Liver (tissue), 8 donors: ENCODE measurements at regions not wholly inside any gene's neighbourhood (a gene's known extent, or its start where the extent isn't known, plus 50 kb on each side); places are given as distances from the start of the nearest gene placed in this dataset.

Experiments
- DNase-seq: peaks from one replicate; pipeline ENCODE4 v3.0.0-alpha.2; 2017; ENCODE audit warnings: low spot score
- H3K27ac ChIP-seq, 2 donors: one replicate each; pipeline ENCODE4 v1.7.0; 2013; ENCODE audit warnings: inconsistent platforms in 2 of 2, low read length in 2 of 2, control low read depth in 1 of 2, low read depth in 1 of 2, mild to moderate bottlenecking in 1 of 2
- H3K27me3 ChIP-seq, 4 donors: one replicate each; pipeline versions ENCODE4 v1.6.1 to v1.7.0; 2013; ENCODE audit warnings: low read length in 3 of 4, inconsistent platforms in 1 of 4, mild to moderate bottlenecking in 1 of 4, moderate library complexity in 1 of 4; ENCODE audit not compliant: control insufficient read depth in 4 of 4, insufficient read depth in 4 of 4
- H3K36me3 ChIP-seq, 4 donors: one replicate each; pipeline versions ENCODE4 v1.6.1 to v1.7.0; 2013; ENCODE audit warnings: low read length in 3 of 4, mild to moderate bottlenecking in 3 of 4, low read depth in 1 of 4, moderate library complexity in 1 of 4; ENCODE audit not compliant: control insufficient read depth in 4 of 4, insufficient read depth in 3 of 4
- H3K4me1 ChIP-seq, 4 donors: one replicate each; pipeline versions ENCODE4 v1.6.1 to v1.7.0; 2013; ENCODE audit warnings: low read length in 3 of 4, mild to moderate bottlenecking in 3 of 4, moderate library complexity in 1 of 4; ENCODE audit not compliant: control insufficient read depth in 4 of 4, insufficient read depth in 4 of 4
- H3K4me3 ChIP-seq, 3 donors: one replicate each; pipeline versions ENCODE4 v1.6.1 to v1.7.0; 2013; ENCODE audit warnings: low read length in 3 of 3, control low read depth in 1 of 3, low read depth in 1 of 3, mild to moderate bottlenecking in 1 of 3
- H3K9ac ChIP-seq, 2 donors: one replicate each; pipeline ENCODE4 v1.7.0; 2013; ENCODE audit warnings: low read length in 2 of 2, mild to moderate bottlenecking in 2 of 2, moderate library complexity in 2 of 2, control low read depth in 1 of 2, low read depth in 1 of 2
- H3K9me3 ChIP-seq, 4 donors: one replicate each; pipeline versions ENCODE4 v1.6.1 to v1.7.0; 2013; ENCODE audit warnings: low read length in 3 of 4; ENCODE audit not compliant: control insufficient read depth in 4 of 4
- FOXA2 ChIP-seq: IDR thresholded peaks from 2 replicates; pipeline ENCODE4 v1.6.1; 2016; ENCODE audit warnings: antibody characterized with exemption
- HNF4A ChIP-seq, 2 donors: conservative IDR thresholded peaks; 2 replicates each; pipeline ENCODE4 v1.6.1; 2016; ENCODE audit warnings: antibody characterized with exemption in 2 of 2, mild to moderate bottlenecking in 2 of 2
- JUND ChIP-seq, 2 donors: IDR thresholded peaks; 2 replicates each; pipeline ENCODE4 v1.6.1; 2016; ENCODE audit warnings: antibody characterized with exemption in 2 of 2
- MAX ChIP-seq: IDR thresholded peaks from 2 replicates; pipeline ENCODE4 v1.6.1; 2016; ENCODE audit warnings: antibody characterized with exemption
- NR2F2 ChIP-seq: IDR thresholded peaks from 2 replicates; pipeline ENCODE4 v1.6.1; 2016; ENCODE audit warnings: antibody characterized with exemption
- RAD21 ChIP-seq, 2 donors: IDR thresholded peaks; 2 replicates each; pipeline ENCODE4 v1.6.1; 2016; ENCODE audit warnings: antibody characterized with exemption in 2 of 2, mild to moderate bottlenecking in 2 of 2
- REST ChIP-seq: IDR thresholded peaks from 2 replicates; pipeline ENCODE4 v1.6.1; 2016; ENCODE audit warnings: antibody characterized with exemption, mild to moderate bottlenecking
- RXRA ChIP-seq, 2 donors: IDR thresholded peaks; 2 replicates each; pipeline ENCODE4 v1.6.1; 2017 to 2018; ENCODE audit warnings: antibody characterized with exemption in 2 of 2, mild to moderate bottlenecking in 1 of 2
- SP1 ChIP-seq: IDR thresholded peaks from 2 replicates; pipeline ENCODE4 v1.6.1; 2018; ENCODE audit warnings: antibody characterized with exemption, mild to moderate bottlenecking
- TAF1 ChIP-seq: conservative IDR thresholded peaks from 2 replicates; pipeline ENCODE4 v1.6.1; 2016; ENCODE audit warnings: antibody characterized with exemption, mild to moderate bottlenecking
- YY1 ChIP-seq: IDR thresholded peaks from 2 replicates; pipeline ENCODE4 v1.6.1; 2016; ENCODE audit warnings: antibody characterized with exemption, mild to moderate bottlenecking
- WGBS: extraction: QIAGEN DNeasy Blood & Tissue Kit; methylation state at CpG from one replicate; pipeline ENCODE4 v1.1.7; 2013; 5-methylcytosine and 5-hydroxymethylcytosine counted together
- TF ChIP-seq, protein P1 (sequence below): IDR thresholded peaks from 2 replicates; pipeline ENCODE4 v1.6.1; 2016; ENCODE audit warnings: antibody characterized with exemption
- TF ChIP-seq, protein P2 (sequence below): fragments of 150-350 bp; IDR thresholded peaks from 2 replicates; pipeline ENCODE4 v1.5.1; 2017; ENCODE audit warnings: improper control_type of control experiment, low read depth, low read length; ENCODE audit not compliant: missing input control
- TF ChIP-seq, protein P3 (sequence below): IDR thresholded peaks from 2 replicates; pipeline ENCODE4 v1.6.1; 2016; ENCODE audit warnings: antibody characterized with exemption
- donor health status: healthy.
- donor health status: healthy.
- donor health status: healthy.
- donor health status: healthy.
- donor health status: healthy.

- Histone ChIP-seq H3K9ac (no peak overlapping the region), H3K36me3 (no peaks in the 10 kb centered on the region), H3K4me1 (no peaks in the 10 kb centered on the region), H3K27ac (no peak overlapping the region), H3K9me3 (no peaks in the 10 kb centered on the region), H3K4me3 (no peak overlapping the region), H3K27me3 (no peaks in the 10 kb centered on the region)
- 93% methylated on average over 3 of the region's 3 CpGs for WGBS
- TF ChIP-seq YY1, result no peak
- no peak for TF ChIP-seq RXRA (IDR thresholded peaks at IDR 0.05)
- TF ChIP-seq SP1, result no peak
- no peak for TF ChIP-seq FOXA2
- no peak for DNase-seq
Measured at GRCh38 chr16:73846007-73846330, 450.6 kb upstream of the PSMD7 start.

DNA sequence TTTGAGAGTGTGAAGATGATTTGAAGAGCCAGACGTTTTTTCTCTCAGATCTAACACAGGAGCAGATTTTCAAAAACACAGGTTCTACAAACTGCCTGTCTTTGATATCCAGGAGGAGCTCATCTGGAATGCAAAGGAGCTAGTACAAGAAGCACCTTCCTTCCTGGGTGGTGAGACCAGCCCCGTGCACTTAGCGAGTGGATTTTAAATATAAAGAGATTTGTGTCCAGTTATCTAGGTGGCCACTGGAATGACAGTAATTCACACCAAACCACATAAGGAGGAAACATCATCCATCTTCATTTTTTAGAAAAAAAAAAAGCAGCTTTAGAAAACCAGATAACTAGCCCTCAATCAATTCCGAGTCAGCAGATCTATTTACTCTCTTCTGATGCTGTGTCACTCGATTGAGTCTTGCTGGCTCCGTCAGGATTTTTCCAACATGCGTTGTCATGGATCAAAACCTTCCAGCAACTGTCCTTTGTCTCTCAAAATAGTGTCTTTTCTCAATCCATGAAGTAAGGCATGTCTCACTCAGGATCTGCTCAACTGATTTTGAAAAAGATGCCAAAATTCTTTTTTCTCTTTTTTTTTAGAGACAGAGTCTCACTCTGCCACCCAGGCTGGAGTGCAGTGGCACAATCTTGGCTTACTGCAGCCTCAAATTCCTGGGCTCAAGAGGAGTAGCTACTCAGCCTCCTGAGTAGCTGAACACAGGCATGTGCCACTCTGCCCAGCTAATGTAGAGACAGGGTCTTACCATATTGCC, 451.2 kb upstream of the PSMD7 start:
- H3K27ac ChIP-seq, result no peak overlapping the region
- H3K9me3 ChIP-seq, result no peaks in the 10 kb centered on the region
- no peaks in the 10 kb centered on the region for H3K4me1 ChIP-seq
- TF ChIP-seq MAX (no peak), RAD21 (IDR thresholded peaks at IDR 0.05) (no peak), JUND (IDR thresholded peaks at IDR 0.05) (no peak), REST (no peak), YY1 (no peak), HNF4A (conservative IDR thresholded peaks at IDR 0.05) (no peak), TAF1 (no peak), FOXA2 (no peak), RXRA (IDR thresholded peaks at IDR 0.05) (no peak), NR2F2 (no peak)
- TF ChIP-seq, protein P1, sequence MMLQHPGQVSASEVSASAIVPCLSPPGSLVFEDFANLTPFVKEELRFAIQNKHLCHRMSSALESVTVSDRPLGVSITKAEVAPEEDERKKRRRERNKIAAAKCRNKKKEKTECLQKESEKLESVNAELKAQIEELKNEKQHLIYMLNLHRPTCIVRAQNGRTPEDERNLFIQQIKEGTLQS, result no peak
- TF ChIP-seq, protein P2, sequence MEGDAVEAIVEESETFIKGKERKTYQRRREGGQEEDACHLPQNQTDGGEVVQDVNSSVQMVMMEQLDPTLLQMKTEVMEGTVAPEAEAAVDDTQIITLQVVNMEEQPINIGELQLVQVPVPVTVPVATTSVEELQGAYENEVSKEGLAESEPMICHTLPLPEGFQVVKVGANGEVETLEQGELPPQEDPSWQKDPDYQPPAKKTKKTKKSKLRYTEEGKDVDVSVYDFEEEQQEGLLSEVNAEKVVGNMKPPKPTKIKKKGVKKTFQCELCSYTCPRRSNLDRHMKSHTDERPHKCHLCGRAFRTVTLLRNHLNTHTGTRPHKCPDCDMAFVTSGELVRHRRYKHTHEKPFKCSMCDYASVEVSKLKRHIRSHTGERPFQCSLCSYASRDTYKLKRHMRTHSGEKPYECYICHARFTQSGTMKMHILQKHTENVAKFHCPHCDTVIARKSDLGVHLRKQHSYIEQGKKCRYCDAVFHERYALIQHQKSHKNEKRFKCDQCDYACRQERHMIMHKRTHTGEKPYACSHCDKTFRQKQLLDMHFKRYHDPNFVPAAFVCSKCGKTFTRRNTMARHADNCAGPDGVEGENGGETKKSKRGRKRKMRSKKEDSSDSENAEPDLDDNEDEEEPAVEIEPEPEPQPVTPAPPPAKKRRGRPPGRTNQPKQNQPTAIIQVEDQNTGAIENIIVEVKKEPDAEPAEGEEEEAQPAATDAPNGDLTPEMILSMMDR, result no peak
- TF ChIP-seq, protein P3, sequence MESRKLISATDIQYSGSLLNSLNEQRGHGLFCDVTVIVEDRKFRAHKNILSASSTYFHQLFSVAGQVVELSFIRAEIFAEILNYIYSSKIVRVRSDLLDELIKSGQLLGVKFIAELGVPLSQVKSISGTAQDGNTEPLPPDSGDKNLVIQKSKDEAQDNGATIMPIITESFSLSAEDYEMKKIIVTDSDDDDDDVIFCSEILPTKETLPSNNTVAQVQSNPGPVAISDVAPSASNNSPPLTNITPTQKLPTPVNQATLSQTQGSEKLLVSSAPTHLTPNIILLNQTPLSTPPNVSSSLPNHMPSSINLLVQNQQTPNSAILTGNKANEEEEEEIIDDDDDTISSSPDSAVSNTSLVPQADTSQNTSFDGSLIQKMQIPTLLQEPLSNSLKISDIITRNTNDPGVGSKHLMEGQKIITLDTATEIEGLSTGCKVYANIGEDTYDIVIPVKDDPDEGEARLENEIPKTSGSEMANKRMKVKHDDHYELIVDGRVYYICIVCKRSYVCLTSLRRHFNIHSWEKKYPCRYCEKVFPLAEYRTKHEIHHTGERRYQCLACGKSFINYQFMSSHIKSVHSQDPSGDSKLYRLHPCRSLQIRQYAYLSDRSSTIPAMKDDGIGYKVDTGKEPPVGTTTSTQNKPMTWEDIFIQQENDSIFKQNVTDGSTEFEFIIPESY, result no peak
- H3K36me3 ChIP-seq, result no peaks in the 10 kb centered on the region
- no peaks in the 10 kb centered on the region for H3K27me3 ChIP-seq
- 46% methylated on average over 7 of the region's 7 CpGs for WGBS
- H3K9ac ChIP-seq, result no peak overlapping the region
- no peak for DNase-seq
- no peak overlapping the region for H3K4me3 ChIP-seq
